Lower leg skin (tissue), 4 donors: ENCODE measurements at regions not wholly inside any gene's neighbourhood (a gene's known extent, or its start where the extent isn't known, plus 50 kb on each side); places are given as distances from the start of the nearest gene placed in this dataset.

Experiments used
- DNase-seq, 2 donors: peaks; one replicate each; pipeline ENCODE4 v3.0.0-alpha.2; 2019; ENCODE audit warnings: low spot score in 2 of 2
- H3K4me3 ChIP-seq: fragments of 200-600 bp; sonication (generic); 2 replicates; pipeline ENCODE4 v1.5.1; 2017; ENCODE audit warnings: mild to moderate bottlenecking, low read depth; ENCODE audit not compliant: poor library complexity, severe bottlenecking
- POLR2A ChIP-seq, 2 donors: fragments of 450-650 bp; IDR thresholded peaks; one replicate each; pipeline ENCODE4 v1.6.1; 2016 to 2017; ENCODE audit warnings: antibody characterized with exemption in 2 of 2, mild to moderate bottlenecking in 1 of 2, moderate library complexity in 1 of 2
- WGBS, 2 donors: methylation state at CpG; one replicate each; pipeline ENCODE4 v1.1.5; 2018; 5-methylcytosine and 5-hydroxymethylcytosine counted together
- intact Hi-C: fragments of 100-400 bp; cut with DNase I; formaldehyde crosslinking; loops from one replicate; pipeline ENCODE4 v1.15.0; 2023; ENCODE audit warnings: low total_unique reads
- TF ChIP-seq, protein P1 (sequence below), 3 donors: fragments of 450-650 bp; IDR thresholded peaks; one replicate each; pipeline ENCODE4 v1.5.1; 2016; ENCODE audit warnings: antibody characterized with exemption in 3 of 3, mild to moderate bottlenecking in 3 of 3, moderate library complexity in 2 of 3

GRCh38 chr9:126051446-126052130 lies 275.0 kb upstream of the MVB12B start:
- DNase-seq = no peak
- no peak overlapping the region for H3K4me3 ChIP-seq
- 71 to 72% methylated on average over 12 to 15 of the region's 15 CpGs for WGBS, 2 donors
- intact Hi-C loops = no loop called here
- TF ChIP-seq POLR2A (IDR thresholded peaks at IDR 0.05) = no peak
- TF ChIP-seq, protein P1, sequence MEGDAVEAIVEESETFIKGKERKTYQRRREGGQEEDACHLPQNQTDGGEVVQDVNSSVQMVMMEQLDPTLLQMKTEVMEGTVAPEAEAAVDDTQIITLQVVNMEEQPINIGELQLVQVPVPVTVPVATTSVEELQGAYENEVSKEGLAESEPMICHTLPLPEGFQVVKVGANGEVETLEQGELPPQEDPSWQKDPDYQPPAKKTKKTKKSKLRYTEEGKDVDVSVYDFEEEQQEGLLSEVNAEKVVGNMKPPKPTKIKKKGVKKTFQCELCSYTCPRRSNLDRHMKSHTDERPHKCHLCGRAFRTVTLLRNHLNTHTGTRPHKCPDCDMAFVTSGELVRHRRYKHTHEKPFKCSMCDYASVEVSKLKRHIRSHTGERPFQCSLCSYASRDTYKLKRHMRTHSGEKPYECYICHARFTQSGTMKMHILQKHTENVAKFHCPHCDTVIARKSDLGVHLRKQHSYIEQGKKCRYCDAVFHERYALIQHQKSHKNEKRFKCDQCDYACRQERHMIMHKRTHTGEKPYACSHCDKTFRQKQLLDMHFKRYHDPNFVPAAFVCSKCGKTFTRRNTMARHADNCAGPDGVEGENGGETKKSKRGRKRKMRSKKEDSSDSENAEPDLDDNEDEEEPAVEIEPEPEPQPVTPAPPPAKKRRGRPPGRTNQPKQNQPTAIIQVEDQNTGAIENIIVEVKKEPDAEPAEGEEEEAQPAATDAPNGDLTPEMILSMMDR (IDR thresholded peaks at IDR 0.05) = no peak

DNA sequence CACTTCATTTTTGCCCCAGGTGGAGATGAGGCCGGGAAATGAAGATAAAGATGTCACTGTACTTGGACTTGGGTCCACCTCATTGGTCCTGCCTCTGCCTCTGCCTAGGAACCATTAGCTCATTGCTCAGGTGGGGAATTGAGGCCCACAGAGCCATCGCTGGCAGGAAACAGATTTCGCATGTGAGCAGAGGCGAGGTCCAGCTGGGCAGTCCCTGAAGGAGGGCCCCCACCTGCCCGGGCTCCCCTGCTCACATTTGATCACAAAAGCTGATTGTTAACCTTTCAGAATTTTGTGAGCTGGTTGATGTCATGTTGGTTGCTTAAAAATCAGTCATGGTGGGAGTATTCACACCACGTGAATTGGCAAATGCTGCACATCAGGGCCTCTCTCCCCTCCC lies 273.8 kb upstream of the MVB12B start:
- TF ChIP-seq POLR2A (IDR thresholded peaks at IDR 0.05) = no peak
- TF ChIP-seq, protein P1 (IDR thresholded peaks at IDR 0.05) = no peak
- DNase-seq = no peak
- WGBS, 2 donors = 75 to 84% methylated on average over 6 of the region's 6 CpGs
- no peak overlapping the region for H3K4me3 ChIP-seq
- intact Hi-C loops = no loop called here

DNA sequence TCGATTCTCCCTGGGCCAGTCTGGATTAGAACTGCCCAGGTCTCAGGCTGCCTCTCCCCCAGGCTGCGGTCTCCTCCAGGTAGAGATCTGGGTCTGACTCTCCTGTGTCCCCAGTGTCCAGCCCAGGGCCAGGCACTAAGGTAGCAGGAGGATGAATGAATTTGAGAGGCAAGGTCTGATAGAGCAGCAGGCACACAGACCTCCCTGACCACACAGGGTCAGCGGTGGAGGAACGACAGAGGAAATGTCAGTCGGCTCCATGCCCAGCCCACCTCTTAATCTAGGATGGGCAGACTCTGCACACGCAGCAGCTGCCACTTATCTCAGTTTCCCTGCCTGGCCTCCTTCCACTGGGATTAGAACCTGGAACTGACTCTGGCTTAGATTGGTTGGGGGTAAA lies 272.7 kb upstream of the MVB12B start:
- intact Hi-C loops = no loop called here
- no peak for TF ChIP-seq POLR2A (IDR thresholded peaks at IDR 0.05)
- TF ChIP-seq, protein P1 (IDR thresholded peaks at IDR 0.05) = no peak
- no peak for DNase-seq
- no peak overlapping the region for H3K4me3 ChIP-seq
- 51 to 60% methylated on average over 6 of the region's 6 CpGs for WGBS, 2 donors

DNA sequence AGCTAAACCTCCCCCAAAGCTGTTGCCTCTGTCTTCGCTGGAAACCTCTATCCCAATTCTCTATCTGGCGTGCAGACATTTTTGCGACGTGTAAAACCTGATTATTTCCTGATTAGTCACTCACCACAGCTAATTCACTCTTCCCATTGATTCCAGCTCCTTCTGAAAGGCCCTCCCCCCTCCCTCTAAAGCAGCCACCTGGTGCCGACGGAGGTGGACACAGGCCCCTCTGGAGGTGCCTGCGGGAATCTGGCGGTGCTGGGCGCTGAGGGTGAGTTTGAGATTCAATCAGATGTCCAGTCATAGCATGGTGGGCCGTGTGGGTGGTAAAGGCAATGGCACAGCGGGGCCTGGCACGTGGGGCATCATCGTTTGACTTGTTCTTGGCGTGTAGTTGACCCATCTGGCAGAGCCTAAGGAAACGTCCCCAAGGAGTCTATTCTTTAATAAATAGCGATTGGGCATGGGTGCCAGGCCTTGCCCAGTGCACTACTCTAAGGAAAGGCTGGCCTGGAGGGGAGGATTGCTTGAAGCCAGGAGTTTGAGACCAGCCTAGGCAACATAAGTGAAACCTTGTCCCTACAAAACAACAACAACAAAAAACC lies 271.1 kb upstream of the MVB12B start:
- DNase-seq = no peak
- TF ChIP-seq, protein P1 (IDR thresholded peaks at IDR 0.05) = no peak
- no peak for TF ChIP-seq POLR2A (IDR thresholded peaks at IDR 0.05)
- intact Hi-C loops = no loop called here
- WGBS, 2 donors = 58 to 61% methylated on average over 16 of the region's 16 CpGs
- H3K4me3 ChIP-seq = no peak overlapping the region

DNA sequence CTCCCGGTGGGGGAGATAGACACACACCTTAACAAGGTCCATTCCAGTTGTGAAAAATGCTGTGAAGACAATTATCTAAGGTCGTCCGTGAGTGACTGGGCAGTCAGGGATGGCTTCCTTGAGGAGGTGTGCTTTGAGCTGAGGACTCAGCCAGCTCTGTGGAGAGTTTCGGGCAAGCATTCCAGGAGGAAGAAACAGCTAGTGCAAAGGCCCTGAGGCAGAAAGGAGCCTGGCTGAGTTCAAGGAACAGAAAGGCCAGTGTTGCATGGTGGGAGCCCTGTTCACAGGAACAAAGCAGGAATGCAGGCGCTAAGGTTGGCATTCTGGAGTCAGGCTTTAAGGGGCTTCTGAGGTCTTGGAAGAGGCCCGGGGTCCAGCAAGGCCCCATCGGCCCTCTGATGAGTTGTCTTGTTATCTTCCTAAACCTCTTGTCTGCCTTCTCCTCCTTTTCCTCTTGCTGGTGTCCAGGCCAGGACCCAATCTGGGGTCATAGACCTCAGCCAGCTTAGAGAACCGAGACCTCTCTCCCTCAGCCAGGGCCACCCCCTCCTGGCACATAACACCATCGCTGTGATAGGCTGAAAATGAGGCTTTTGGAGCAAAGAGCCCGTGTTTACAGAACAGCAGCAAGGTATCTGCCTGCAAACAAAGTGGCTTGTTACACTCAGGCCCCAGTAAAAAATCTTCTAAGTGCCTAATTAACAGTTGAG lies 270.2 kb upstream of the MVB12B start:
- no peak overlapping the region for H3K4me3 ChIP-seq
- DNase-seq = no peak
- TF ChIP-seq, protein P1 (IDR thresholded peaks at IDR 0.05) = no peak
- TF ChIP-seq POLR2A (IDR thresholded peaks at IDR 0.05) = no peak
- intact Hi-C loops = no loop called here
- WGBS, 2 donors = 81 to 84% methylated on average over 10 of the region's 10 CpGs
